Neural cell (in vitro differentiated cells): ENCODE measurements at regions not wholly inside any gene's neighbourhood (a gene's known extent, or its start where the extent isn't known, plus 50 kb on each side); places are given as distances from the start of the nearest gene placed in this dataset.

Experiments
- H2AFZ ChIP-seq: fragments of 200-600, 300-800 bp; sonication (generic), shearing (Covaris generic); 2 replicates; pipeline ENCODE4 v1.6.0; 2014; ENCODE audit warnings: low read depth, mild to moderate bottlenecking, antibody characterized with exemption, low read length, moderate library complexity
- H3F3A ChIP-seq: fragments of 200-600 bp; shearing (Covaris generic); 2 replicates; pipeline ENCODE4 v1.6.1; 2016; ENCODE audit warnings: mild to moderate bottlenecking, moderate library complexity, mixed read lengths, antibody characterized with exemption, low read length; ENCODE audit not compliant: insufficient read depth, poor library complexity, severe bottlenecking
- H3K27ac ChIP-seq: fragments of 200-600, 300-800 bp; sonication (generic), shearing (Covaris generic); 2 replicates; pipeline ENCODE4 v1.5.1; 2014; ENCODE audit warnings: mild to moderate bottlenecking, low read length, moderate library complexity
- H3K27me3 ChIP-seq: fragments of 300-800, 200-600 bp; sonication (generic), shearing (Covaris generic); 2 replicates; pipeline ENCODE4 v1.6.0; 2014; ENCODE audit warnings: mild to moderate bottlenecking, low read depth, low read length, moderate library complexity; ENCODE audit not compliant: insufficient read depth
- H3K36me3 ChIP-seq: fragments of 300-800, 200-600 bp; sonication (generic), shearing (Covaris generic); 2 replicates; pipeline ENCODE4 v1.5.1; 2014; ENCODE audit warnings: mild to moderate bottlenecking, antibody characterized with exemption, low read length, moderate library complexity; ENCODE audit not compliant: insufficient read depth
- H3K4me2 ChIP-seq: fragments of 300-800, 200-600 bp; sonication (generic), shearing (Covaris generic); 2 replicates; pipeline ENCODE4 v1.6.0; 2014; ENCODE audit warnings: mild to moderate bottlenecking, low read length
- H3K4me3 ChIP-seq: fragments of 300-800, 200-600 bp; sonication (generic), shearing (Covaris generic); 2 replicates; pipeline ENCODE4 v1.5.1; 2014; ENCODE audit warnings: mild to moderate bottlenecking, low read length, moderate library complexity
- H3K79me2 ChIP-seq: fragments of 200-600 bp; shearing (Covaris generic); replicated peaks from 2 replicates; pipeline ENCODE4 v1.6.0; 2014; ENCODE audit warnings: mild to moderate bottlenecking, low read length, moderate library complexity; ENCODE audit not compliant: insufficient read depth
- H3K9ac ChIP-seq: fragments of 300-800, 200-600 bp; sonication (generic), shearing (Covaris generic); 2 replicates; pipeline ENCODE4 v1.6.1; 2016; ENCODE audit warnings: mild to moderate bottlenecking, low read length, mixed read lengths
- H3K9me2 ChIP-seq: fragments of 200-600 bp; shearing (Covaris generic); 2 replicates; pipeline ENCODE4 v1.6.1; 2016; ENCODE audit warnings: mild to moderate bottlenecking, low read length, mixed read lengths; ENCODE audit not compliant: insufficient read depth
- H3K9me3 ChIP-seq: fragments of 200-600, 300-800 bp; sonication (generic), shearing (Covaris generic); 2 replicates; pipeline ENCODE4 v1.6.1; 2016; ENCODE audit warnings: mild to moderate bottlenecking, mixed run types, low read length, moderate library complexity, mixed read lengths
- H4K20me1 ChIP-seq: fragments of 200-600 bp; shearing (Covaris generic); 2 replicates; pipeline ENCODE4 v1.6.1; 2016; ENCODE audit warnings: mild to moderate bottlenecking, mixed run types; ENCODE audit not compliant: insufficient read depth
- CTCF ChIP-seq: fragments of 450-650 bp; IDR thresholded peaks from 2 replicates; pipeline ENCODE4 v1.5.1; 2014; ENCODE audit warnings: antibody characterized with exemption, mild to moderate bottlenecking, moderate library complexity; ENCODE audit not compliant: poor library complexity, severe bottlenecking
- EP300 ChIP-seq: fragments of 450-650 bp; conservative IDR thresholded peaks from 2 replicates; pipeline ENCODE4 v1.6.1; 2014; ENCODE audit warnings: antibody characterized with exemption, mild to moderate bottlenecking, moderate library complexity; ENCODE audit not compliant: poor library complexity, severe bottlenecking
- EZH2 ChIP-seq: fragments of 200-600, 300-800 bp; shearing (Covaris generic), sonication (generic); IDR thresholded peaks from 2 replicates; pipeline ENCODE4 v1.6.1; 2014; ENCODE audit warnings: antibody characterized with exemption, low read length, borderline replicate concordance, mild to moderate bottlenecking; ENCODE audit not compliant: insufficient read depth, poor library complexity, severe bottlenecking
- MXI1 ChIP-seq: fragments of 450-650 bp; conservative IDR thresholded peaks from 2 replicates; pipeline ENCODE4 v1.6.1; 2014; ENCODE audit warnings: antibody characterized with exemption, mild to moderate bottlenecking; ENCODE audit not compliant: poor library complexity, severe bottlenecking
- POLR2AphosphoS5 ChIP-seq: IDR thresholded peaks from 2 replicates; pipeline ENCODE4 v1.6.1; 2012
- RAD21 ChIP-seq: fragments of 450-650 bp; conservative IDR thresholded peaks from 2 replicates; pipeline ENCODE4 v1.6.1; 2014; ENCODE audit warnings: antibody characterized with exemption, mild to moderate bottlenecking, moderate library complexity
- REST ChIP-seq: IDR thresholded peaks from 2 replicates; pipeline ENCODE4 v1.6.1; 2012; ENCODE audit warnings: borderline replicate concordance
- SMC3 ChIP-seq: fragments of 450-650 bp; conservative IDR thresholded peaks from 2 replicates; pipeline ENCODE4 v1.6.1; 2014; ENCODE audit warnings: antibody characterized with exemption, mild to moderate bottlenecking, moderate library complexity; ENCODE audit not compliant: poor library complexity
- TAF1 ChIP-seq: IDR thresholded peaks from 2 replicates; pipeline ENCODE4 v1.6.1; 2012; ENCODE audit warnings: low read depth

- no peaks in the 10 kb centered on the region for H4K20me1 ChIP-seq
- no peaks in the 10 kb centered on the region for H3K9me3 ChIP-seq
- no peak for TF ChIP-seq CTCF
- no peak for TF ChIP-seq SMC3
- no peak for TF ChIP-seq TAF1
- TF ChIP-seq EP300, result no peak
- TF ChIP-seq RAD21, result no peak
- TF ChIP-seq REST, result no peak
- no peak for TF ChIP-seq MXI1
- TF ChIP-seq POLR2AphosphoS5, result no peak
- TF ChIP-seq EZH2, result no peak
- no peaks in the 10 kb centered on the region for H3F3A ChIP-seq
- H3K9ac ChIP-seq, result no peak overlapping the region
- no peaks in the 10 kb centered on the region for H3K27me3 ChIP-seq
- no peak overlapping the region for H3K4me3 ChIP-seq
- no peak overlapping the region for H3K27ac ChIP-seq
- no peak overlapping the region for H2AFZ ChIP-seq
- no peaks in the 10 kb centered on the region for H3K79me2 ChIP-seq
- no peaks in the 10 kb centered on the region for H3K36me3 ChIP-seq
- no peaks in the 10 kb centered on the region for H3K9me2 ChIP-seq
- no peak overlapping the region for H3K4me2 ChIP-seq
These were observed 68.0 kb upstream of the STAC start for GRCh38 chr3:36312351-36312750.

GRCh38 chr3:36317915-36318314 lies 62.4 kb upstream of the STAC start:
- Histone ChIP-seq H3K9me3 (no peaks in the 10 kb centered on the region), H4K20me1 (no peaks in the 10 kb centered on the region), H3K36me3 (no peaks in the 10 kb centered on the region), H3F3A (no peaks in the 10 kb centered on the region), H3K79me2 (no peaks in the 10 kb centered on the region), H3K4me3 (no peak overlapping the region), H3K4me2 (no peak overlapping the region), H3K9ac (no peak overlapping the region), H3K27ac (no peak overlapping the region), H3K27me3 (no peaks in the 10 kb centered on the region), H2AFZ (no peak overlapping the region), H3K9me2 (no peaks in the 10 kb centered on the region)
- no peak for TF ChIP-seq CTCF
- no peak for TF ChIP-seq POLR2AphosphoS5
- TF ChIP-seq EP300, result no peak
- no peak for TF ChIP-seq SMC3
- no peak for TF ChIP-seq EZH2
- no peak for TF ChIP-seq MXI1
- TF ChIP-seq REST, result no peak
- TF ChIP-seq TAF1, result no peak
- no peak for TF ChIP-seq RAD21
